K562 (cell line): ENCODE measurements at regions not wholly inside any gene's neighbourhood (a gene's known extent, or its start where the extent isn't known, plus 50 kb on each side); places are given as distances from the start of the nearest gene placed in this dataset.

Source experiments
- ETV1 ChIP-seq: fragments of 450-650 bp; conservative IDR thresholded peaks from 2 replicates; pipeline ENCODE4 v1.6.1; 2016; ENCODE audit warnings: missing genetic modification characterization, control low read depth, low read depth, missing compliant biosample characterization
- GTF2F1 ChIP-seq: IDR thresholded peaks from 2 replicates; pipeline ENCODE4 v1.6.1; 2011; ENCODE audit warnings: low read depth, low read length, improper control_type of control experiment
- PML ChIP-seq: IDR thresholded peaks from 2 replicates; pipeline ENCODE4 v1.6.1; 2012; ENCODE audit warnings: low read length, inconsistent platforms
- TF ChIP-seq, protein P1 (sequence below): fragments of 450-650 bp; IDR thresholded peaks from 2 replicates; pipeline ENCODE4 v1.6.1; 2016; ENCODE audit warnings: borderline replicate concordance
- TF ChIP-seq, protein P2 (sequence below), 3 experiments: IDR thresholded peaks in 2 of 3; conservative IDR thresholded peaks in 1 of 3; 2 replicates each; pipeline ENCODE4 v1.5.1; 2011 to 2012; ENCODE audit warnings: low read length in 3 of 3, mild to moderate bottlenecking in 3 of 3, control low read depth in 2 of 3, improper control_type of control experiment in 1 of 3, inconsistent platforms in 1 of 3, low read depth in 1 of 3, mixed read lengths in 1 of 3, moderate library complexity in 1 of 3; ENCODE audit not compliant: insufficient read depth in 2 of 3

DNA sequence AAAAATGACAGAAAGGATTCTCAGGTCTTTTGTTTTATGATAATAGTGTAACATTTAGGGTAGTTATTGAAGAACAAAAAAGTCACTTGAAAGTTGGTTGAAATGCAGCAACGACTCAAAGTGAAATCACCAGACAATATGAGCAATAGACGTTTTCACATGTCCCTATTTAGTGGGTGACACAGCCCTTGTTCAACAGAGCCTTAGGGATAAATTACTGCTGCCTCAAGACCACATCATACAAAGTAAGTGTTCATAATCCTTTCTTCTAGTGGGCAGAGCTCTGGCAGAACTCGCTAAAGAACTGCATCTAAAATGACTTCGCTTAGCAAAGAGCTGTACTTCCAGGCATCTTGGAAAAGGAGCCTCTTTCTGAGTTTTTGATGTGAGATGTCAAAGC lies 128.5 kb upstream of the LMNTD1 start:
- TF ChIP-seq PML (no peak), GTF2F1 (no peak), ETV1 (tag) (no peak)
- TF ChIP-seq, protein P1, sequence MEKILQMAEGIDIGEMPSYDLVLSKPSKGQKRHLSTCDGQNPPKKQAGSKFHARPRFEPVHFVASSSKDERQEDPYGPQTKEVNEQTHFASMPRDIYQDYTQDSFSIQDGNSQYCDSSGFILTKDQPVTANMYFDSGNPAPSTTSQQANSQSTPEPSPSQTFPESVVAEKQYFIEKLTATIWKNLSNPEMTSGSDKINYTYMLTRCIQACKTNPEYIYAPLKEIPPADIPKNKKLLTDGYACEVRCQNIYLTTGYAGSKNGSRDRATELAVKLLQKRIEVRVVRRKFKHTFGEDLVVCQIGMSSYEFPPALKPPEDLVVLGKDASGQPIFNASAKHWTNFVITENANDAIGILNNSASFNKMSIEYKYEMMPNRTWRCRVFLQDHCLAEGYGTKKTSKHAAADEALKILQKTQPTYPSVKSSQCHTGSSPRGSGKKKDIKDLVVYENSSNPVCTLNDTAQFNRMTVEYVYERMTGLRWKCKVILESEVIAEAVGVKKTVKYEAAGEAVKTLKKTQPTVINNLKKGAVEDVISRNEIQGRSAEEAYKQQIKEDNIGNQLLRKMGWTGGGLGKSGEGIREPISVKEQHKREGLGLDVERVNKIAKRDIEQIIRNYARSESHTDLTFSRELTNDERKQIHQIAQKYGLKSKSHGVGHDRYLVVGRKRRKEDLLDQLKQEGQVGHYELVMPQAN: no peak
- TF ChIP-seq, protein P2, sequence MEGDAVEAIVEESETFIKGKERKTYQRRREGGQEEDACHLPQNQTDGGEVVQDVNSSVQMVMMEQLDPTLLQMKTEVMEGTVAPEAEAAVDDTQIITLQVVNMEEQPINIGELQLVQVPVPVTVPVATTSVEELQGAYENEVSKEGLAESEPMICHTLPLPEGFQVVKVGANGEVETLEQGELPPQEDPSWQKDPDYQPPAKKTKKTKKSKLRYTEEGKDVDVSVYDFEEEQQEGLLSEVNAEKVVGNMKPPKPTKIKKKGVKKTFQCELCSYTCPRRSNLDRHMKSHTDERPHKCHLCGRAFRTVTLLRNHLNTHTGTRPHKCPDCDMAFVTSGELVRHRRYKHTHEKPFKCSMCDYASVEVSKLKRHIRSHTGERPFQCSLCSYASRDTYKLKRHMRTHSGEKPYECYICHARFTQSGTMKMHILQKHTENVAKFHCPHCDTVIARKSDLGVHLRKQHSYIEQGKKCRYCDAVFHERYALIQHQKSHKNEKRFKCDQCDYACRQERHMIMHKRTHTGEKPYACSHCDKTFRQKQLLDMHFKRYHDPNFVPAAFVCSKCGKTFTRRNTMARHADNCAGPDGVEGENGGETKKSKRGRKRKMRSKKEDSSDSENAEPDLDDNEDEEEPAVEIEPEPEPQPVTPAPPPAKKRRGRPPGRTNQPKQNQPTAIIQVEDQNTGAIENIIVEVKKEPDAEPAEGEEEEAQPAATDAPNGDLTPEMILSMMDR (IDR thresholded peaks at IDR 0.05 in 2 of 3, conservative IDR thresholded peaks at IDR 0.05 in 1 of 3; ENCODE audit: insufficient read depth in 2 of 3, low read depth in 1 of 3, low read length in 3 of 3): no peak
